ENCODE measurements at regions not wholly inside any gene's neighbourhood (a gene's known extent, or its start where the extent isn't known, plus 50 kb on each side); places are given as distances from the start of the nearest gene placed in this dataset.

- TF ChIP-seq POLR2AphosphoS5 (IDR thresholded peaks at IDR 0.05) (no peak), POLR2A (IDR thresholded peaks at IDR 0.05; ENCODE audit: low read depth) (no peak)
Measured at GRCh38 chr1:101308935-101309333, 72.1 kb downstream of the S1PR1 start.
